Breast epithelium (tissue), 4 donors: ENCODE measurements at regions not wholly inside any gene's neighbourhood (a gene's known extent, or its start where the extent isn't known, plus 50 kb on each side); places are given as distances from the start of the nearest gene placed in this dataset.

Experiments used
- DNase-seq, 2 donors: peaks; one replicate each; pipeline ENCODE4 v3.0.0-alpha.2; 2019; ENCODE audit warnings: low spot score in 2 of 2
- H3K27ac ChIP-seq, 2 donors: fragments of 200-600 bp; sonication (generic) in 1 of 2; one replicate each; pipeline ENCODE4 v1.5.1; 2016 to 2019; ENCODE audit warnings: mild to moderate bottlenecking in 1 of 2
- H3K27me3 ChIP-seq, 2 donors: fragments of 200-600 bp; sonication (generic) in 1 of 2; one replicate each; pipeline versions ENCODE4 v1.5.1 to v1.6.0; 2017 to 2019; ENCODE audit warnings: control low read depth in 1 of 2, mild to moderate bottlenecking in 1 of 2
- H3K36me3 ChIP-seq: fragments of 200-600 bp; one replicate; pipeline ENCODE4 v1.5.1; 2019
- H3K4me1 ChIP-seq, 2 donors: fragments of 200-600 bp; sonication (generic); one replicate each; pipeline ENCODE4 v1.5.1; 2016 to 2019; ENCODE audit warnings: control low read depth in 1 of 2
- H3K4me3 ChIP-seq, 3 donors: fragments of 200-600 bp; sonication (generic); 1 replicate in 2 of 3; 2 replicates in 1 of 3; pipeline ENCODE4 v1.5.1; 2016 to 2019; ENCODE audit warnings: mild to moderate bottlenecking in 3 of 3, moderate library complexity in 2 of 3
- H3K9me3 ChIP-seq, 2 donors: fragments of 200-600 bp; sonication (generic) in 1 of 2; one replicate each; pipeline ENCODE4 v1.5.1; 2016 to 2019; ENCODE audit warnings: control low read depth in 1 of 2
- POLR2A ChIP-seq: fragments of 450-650 bp; IDR thresholded peaks from one replicate; pipeline ENCODE4 v1.6.1; 2016; ENCODE audit warnings: antibody characterized with exemption, mild to moderate bottlenecking, moderate library complexity
- POLR2AphosphoS5 ChIP-seq, 3 donors: sonication (generic); formaldehyde crosslinking; IDR thresholded peaks; one replicate each; pipeline ENCODE4 v1.6.1; 2017; ENCODE audit warnings: antibody characterized with exemption in 3 of 3
- intact Hi-C: fragments of 100-400 bp; cut with DNase I; formaldehyde crosslinking; loops from one replicate; pipeline ENCODE4 v1.15.1; 2023; ENCODE audit warnings: low total_unique reads
- TF ChIP-seq, protein P1 (sequence below), 3 donors: fragments of 450-650 bp; IDR thresholded peaks; one replicate each; pipeline ENCODE4 v1.5.1; 2016 to 2017; ENCODE audit warnings: antibody characterized with exemption in 3 of 3, mild to moderate bottlenecking in 3 of 3, moderate library complexity in 3 of 3

DNA sequence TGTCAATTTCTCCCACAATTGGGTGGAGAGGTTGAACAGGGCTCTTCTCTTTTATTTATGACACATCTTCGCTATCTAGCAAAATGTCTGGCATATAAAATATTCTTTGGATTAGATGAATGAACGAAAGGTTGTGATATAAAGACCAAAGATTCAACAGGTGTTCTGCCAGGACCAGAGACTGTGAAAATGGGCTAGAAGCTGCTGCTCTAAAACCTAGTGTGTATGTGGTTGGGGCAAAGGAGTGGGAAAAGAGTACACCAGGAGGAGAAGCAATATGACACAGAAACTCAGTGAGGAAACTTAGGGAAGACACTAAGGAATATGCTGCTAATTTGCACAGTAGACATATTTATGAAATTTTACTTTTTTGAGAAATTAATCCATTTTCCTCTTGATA, 102.0 kb upstream of the CCDC80 start:
- TF ChIP-seq, protein P1, sequence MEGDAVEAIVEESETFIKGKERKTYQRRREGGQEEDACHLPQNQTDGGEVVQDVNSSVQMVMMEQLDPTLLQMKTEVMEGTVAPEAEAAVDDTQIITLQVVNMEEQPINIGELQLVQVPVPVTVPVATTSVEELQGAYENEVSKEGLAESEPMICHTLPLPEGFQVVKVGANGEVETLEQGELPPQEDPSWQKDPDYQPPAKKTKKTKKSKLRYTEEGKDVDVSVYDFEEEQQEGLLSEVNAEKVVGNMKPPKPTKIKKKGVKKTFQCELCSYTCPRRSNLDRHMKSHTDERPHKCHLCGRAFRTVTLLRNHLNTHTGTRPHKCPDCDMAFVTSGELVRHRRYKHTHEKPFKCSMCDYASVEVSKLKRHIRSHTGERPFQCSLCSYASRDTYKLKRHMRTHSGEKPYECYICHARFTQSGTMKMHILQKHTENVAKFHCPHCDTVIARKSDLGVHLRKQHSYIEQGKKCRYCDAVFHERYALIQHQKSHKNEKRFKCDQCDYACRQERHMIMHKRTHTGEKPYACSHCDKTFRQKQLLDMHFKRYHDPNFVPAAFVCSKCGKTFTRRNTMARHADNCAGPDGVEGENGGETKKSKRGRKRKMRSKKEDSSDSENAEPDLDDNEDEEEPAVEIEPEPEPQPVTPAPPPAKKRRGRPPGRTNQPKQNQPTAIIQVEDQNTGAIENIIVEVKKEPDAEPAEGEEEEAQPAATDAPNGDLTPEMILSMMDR (IDR thresholded peaks at IDR 0.05), result no peak
- TF ChIP-seq POLR2AphosphoS5 (IDR thresholded peaks at IDR 0.05), result no peak
- TF ChIP-seq POLR2A, result no peak
- Histone ChIP-seq H3K4me1 (no peaks in the 10 kb centered on the region), H3K36me3 (no peaks in the 10 kb centered on the region), H3K27me3 (no peaks in the 10 kb centered on the region), H3K9me3 (no peaks in the 10 kb centered on the region), H3K4me3 (no peak overlapping the region), H3K27ac (no peak overlapping the region)
- DNase-seq, result no peak
- intact Hi-C loops, result no loop called here

DNA sequence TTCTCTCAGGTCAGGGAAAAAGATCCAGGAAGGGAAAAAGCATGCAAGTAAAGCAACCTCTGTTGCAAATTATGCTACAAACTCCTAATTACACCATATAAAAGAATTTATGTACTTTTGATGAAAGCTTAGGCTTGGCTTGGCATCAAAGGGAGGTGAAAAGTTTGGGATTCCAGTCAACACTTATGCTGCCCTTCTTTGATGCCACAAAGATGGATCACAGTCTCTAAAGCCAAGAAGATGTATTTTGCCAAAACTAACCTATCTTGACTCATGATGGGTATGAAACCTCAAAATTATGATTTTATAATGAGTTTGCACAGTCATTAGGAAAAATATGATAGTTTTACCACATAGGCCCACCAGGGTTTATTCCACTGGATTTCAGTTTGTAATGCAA, 101.0 kb upstream of the CCDC80 start:
- no peak overlapping the region for H3K27ac ChIP-seq
- no peaks in the 10 kb centered on the region for H3K27me3 ChIP-seq
- intact Hi-C loops, result no loop called here
- no peaks in the 10 kb centered on the region for H3K4me1 ChIP-seq
- no peaks in the 10 kb centered on the region for H3K36me3 ChIP-seq
- H3K4me3 ChIP-seq, result no peak overlapping the region
- TF ChIP-seq POLR2A (no peak), POLR2AphosphoS5 (IDR thresholded peaks at IDR 0.05) (no peak)
- TF ChIP-seq, protein P1 (IDR thresholded peaks at IDR 0.05), result no peak
- no peak for DNase-seq
- H3K9me3 ChIP-seq, result no peaks in the 10 kb centered on the region

DNA sequence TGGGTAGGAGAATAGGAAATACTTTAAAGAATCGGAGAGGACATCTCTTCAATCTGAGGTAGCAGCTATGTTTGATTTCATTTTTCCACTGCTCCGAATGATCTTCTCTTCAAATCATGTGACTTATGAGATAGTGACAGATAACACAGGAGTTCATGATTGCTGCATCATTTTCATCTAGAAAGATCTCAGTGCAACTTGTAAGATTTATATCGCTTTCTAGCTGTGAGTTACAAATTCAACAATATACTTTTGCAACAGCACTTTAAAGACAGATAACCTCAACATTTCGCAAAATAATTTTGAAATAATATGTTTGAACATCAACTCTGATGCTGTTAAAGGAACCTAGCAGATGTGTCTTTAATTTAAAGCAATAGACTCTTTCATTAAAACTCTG, 99.9 kb upstream of the CCDC80 start:
- Histone ChIP-seq H3K9me3 (no peaks in the 10 kb centered on the region), H3K36me3 (no peaks in the 10 kb centered on the region), H3K27me3 (no peaks in the 10 kb centered on the region), H3K4me3 (no peak overlapping the region), H3K27ac (no peak overlapping the region), H3K4me1 (no peaks in the 10 kb centered on the region)
- no peak for TF ChIP-seq POLR2A
- no peak for TF ChIP-seq POLR2AphosphoS5 (IDR thresholded peaks at IDR 0.05)
- TF ChIP-seq, protein P1 (IDR thresholded peaks at IDR 0.05), result no peak
- no peak for DNase-seq
- intact Hi-C loops, result no loop called here

DNA sequence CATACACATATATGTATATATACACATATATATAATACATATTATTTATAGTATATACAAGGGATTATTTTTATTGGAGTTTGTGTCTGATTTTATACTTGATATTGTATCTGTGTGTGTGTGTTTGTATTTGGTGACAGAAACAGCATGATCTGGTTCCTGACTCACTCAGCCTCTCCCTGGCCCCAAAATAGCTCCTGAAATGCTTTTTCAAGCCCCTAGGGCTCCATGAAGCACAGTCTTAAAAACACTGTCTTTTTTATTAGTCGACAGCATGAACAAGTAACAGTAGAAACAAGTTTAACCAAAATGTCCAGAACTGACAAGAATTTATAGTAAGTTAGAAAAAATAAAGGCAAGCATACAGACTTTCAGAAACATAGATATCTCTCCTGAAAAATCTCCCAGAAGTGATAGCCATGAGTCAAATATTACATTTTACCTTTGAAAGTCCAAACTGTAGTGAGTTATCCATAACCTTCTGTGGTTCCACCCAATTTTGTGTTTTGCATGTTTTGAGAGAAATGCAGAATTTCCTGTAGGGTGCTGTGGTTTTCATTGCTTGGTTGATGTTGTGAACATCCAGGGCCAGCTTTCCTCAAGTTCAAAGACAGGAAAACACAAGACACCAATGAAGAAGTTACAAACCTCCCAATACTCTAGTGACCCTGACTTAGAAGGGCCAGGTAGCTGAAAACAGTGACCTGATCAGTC, 98.5 kb upstream of the CCDC80 start:
- no peaks in the 10 kb centered on the region for H3K4me1 ChIP-seq
- no peaks in the 10 kb centered on the region for H3K36me3 ChIP-seq
- DNase-seq, result no peak
- intact Hi-C loops, result no loop called here
- no peak overlapping the region for H3K27ac ChIP-seq
- H3K9me3 ChIP-seq, result no peaks in the 10 kb centered on the region
- H3K4me3 ChIP-seq, result no peak overlapping the region
- TF ChIP-seq POLR2AphosphoS5 (IDR thresholded peaks at IDR 0.05) (no peak), POLR2A (no peak)
- TF ChIP-seq, protein P1 (IDR thresholded peaks at IDR 0.05), result no peak
- H3K27me3 ChIP-seq, result no peaks in the 10 kb centered on the region

DNA sequence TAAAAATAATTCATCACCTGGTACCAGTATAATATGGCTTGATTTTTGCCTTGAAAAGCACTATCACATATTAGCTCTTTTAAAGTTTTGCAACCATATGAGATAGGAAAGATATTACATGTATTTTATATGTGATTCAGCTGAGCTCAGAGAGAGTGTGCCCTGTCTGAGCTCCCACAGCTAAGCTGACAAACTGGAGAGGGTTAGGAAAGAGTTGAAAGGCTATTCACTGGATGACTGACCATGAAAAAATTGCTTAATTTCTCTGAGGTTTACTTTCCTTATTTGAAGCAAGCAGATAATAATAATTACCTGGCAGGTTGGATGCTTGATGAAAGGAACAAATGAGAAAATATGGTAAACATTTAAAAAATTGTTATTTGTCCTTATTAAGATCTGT, 97.4 kb upstream of the CCDC80 start:
- Histone ChIP-seq H3K4me3 (no peak overlapping the region), H3K27me3 (no peaks in the 10 kb centered on the region), H3K4me1 (no peaks in the 10 kb centered on the region), H3K27ac (no peak overlapping the region), H3K9me3 (no peaks in the 10 kb centered on the region), H3K36me3 (no peaks in the 10 kb centered on the region)
- intact Hi-C loops, result no loop called here
- TF ChIP-seq POLR2A, result no peak
- no peak for TF ChIP-seq POLR2AphosphoS5 (IDR thresholded peaks at IDR 0.05)
- TF ChIP-seq, protein P1 (IDR thresholded peaks at IDR 0.05), result no peak
- DNase-seq, result no peak
